GM18870 (cell line): ENCODE measurements at regions not wholly inside any gene's neighbourhood (a gene's known extent, or its start where the extent isn't known, plus 50 kb on each side); places are given as distances from the start of the nearest gene placed in this dataset.
"Not testable (repeated sequence)": the region's sequence is repeated elsewhere in the genome, so short reads cannot be mapped to it uniquely, and the experiment has no call there.

Source experiments
- ATAC-seq: cut with Tn5 transposase; IDR thresholded peaks from one replicate; pipeline ENCODE4 v1.9.1; 2021; ENCODE audit warnings: moderate library complexity; ENCODE audit not compliant: unreplicated experiment

GRCh38 chr5:19256036-19256435 is 732.0 kb downstream of the CDH18 start:
- no peak for ATAC-seq

- no peak for ATAC-seq
Measured at GRCh38 chr5:19258686-19259085, 729.3 kb downstream of the CDH18 start.

- no peak for ATAC-seq
Measured at GRCh38 chr5:19261879-19262278, 726.1 kb downstream of the CDH18 start.

- no peak for ATAC-seq
Measured at GRCh38 chr5:19264821-19265220, 723.2 kb downstream of the CDH18 start.

GRCh38 chr5:19266791-19267190 is 721.2 kb downstream of the CDH18 start:
- ATAC-seq, result no peak

- no peak for ATAC-seq
Measured at GRCh38 chr5:19270153-19270552, 717.8 kb downstream of the CDH18 start.

- ATAC-seq, result no peak
Measured at GRCh38 chr5:19274578-19274977, 713.4 kb downstream of the CDH18 start.

GRCh38 chr5:19285286-19285685 is 702.7 kb downstream of the CDH18 start:
- ATAC-seq, result no peak

- not testable (repeated sequence) for ATAC-seq
Measured at GRCh38 chr5:19287548-19288277, 700.3 kb downstream of the CDH18 start.

GRCh38 chr5:19288311-19288710 is 699.7 kb downstream of the CDH18 start:
- not testable (repeated sequence) for ATAC-seq

GRCh38 chr5:19297934-19298333 is 690.1 kb downstream of the CDH18 start:
- no peak for ATAC-seq

GRCh38 chr5:19301271-19301670 is 686.7 kb downstream of the CDH18 start:
- ATAC-seq, result no peak

- ATAC-seq, result no peak
Measured at GRCh38 chr5:19314840-19315239, 673.2 kb downstream of the CDH18 start.

- no peak for ATAC-seq
Measured at GRCh38 chr5:19319252-19319651, 668.7 kb downstream of the CDH18 start.

GRCh38 chr5:19322716-19323485 is 665.1 kb downstream of the CDH18 start:
- peak; percentile 73 for ATAC-seq

GRCh38 chr5:19334278-19334677 is 653.7 kb downstream of the CDH18 start:
- ATAC-seq, result no peak

- ATAC-seq, result no peak
Measured at GRCh38 chr5:19342942-19343341, 645.1 kb downstream of the CDH18 start.

- no peak for ATAC-seq
Measured at GRCh38 chr5:19352120-19352519, 635.9 kb downstream of the CDH18 start.

GRCh38 chr5:19369048-19369447 is 619.0 kb downstream of the CDH18 start:
- ATAC-seq, result no peak

GRCh38 chr5:19369561-19369960 is 618.4 kb downstream of the CDH18 start:
- ATAC-seq, result no peak

GRCh38 chr5:19370655-19371386 is 617.2 kb downstream of the CDH18 start:
- no peak for ATAC-seq

GRCh38 chr5:19388391-19388790 is 599.6 kb downstream of the CDH18 start:
- ATAC-seq, result no peak
